B cell (primary cell): ENCODE measurements at regions not wholly inside any gene's neighbourhood (a gene's known extent, or its start where the extent isn't known, plus 50 kb on each side); places are given as distances from the start of the nearest gene placed in this dataset.

ENCODE experiments used
- CTCF ChIP-seq: fragments of 200-600 bp; IDR thresholded peaks from one replicate; pipeline ENCODE4 v1.8.0; 2022; ENCODE audit warnings: antibody characterized with exemption, mild to moderate bottlenecking
- EZH2 ChIP-seq: IDR thresholded peaks from 2 replicates; pipeline ENCODE4 v1.6.1; 2012; ENCODE audit warnings: borderline replicate concordance, low read depth, mild to moderate bottlenecking, moderate library complexity, low read length; ENCODE audit not compliant: insufficient read depth, poor library complexity, severe bottlenecking

- TF ChIP-seq CTCF (no peak), EZH2 (no peak)
These were observed 790.8 kb downstream of the BRINP1 start for GRCh38 chr9:118578467-118578866.
